ENCODE measurements at regions not wholly inside any gene's neighbourhood (a gene's known extent, or its start where the extent isn't known, plus 50 kb on each side); places are given as distances from the start of the nearest gene placed in this dataset.
"Not testable (repeated sequence)": the region's sequence is repeated elsewhere in the genome, so short reads cannot be mapped to it uniquely, and the experiment has no call there.

- no peak overlapping the region for H3K9ac ChIP-seq (ENCODE audit: low read depth, low read length)
- H3K4me1 ChIP-seq (ENCODE audit: control insufficient read depth, insufficient read depth, low read length) = no peaks in the 10 kb centered on the region
- no peak overlapping the region for H3K4me3 ChIP-seq (ENCODE audit: low read depth, low read length)
- H3K9me3 ChIP-seq (ENCODE audit: control insufficient read depth, insufficient read depth, low read length) = no peaks in the 10 kb centered on the region
- no peaks in the 10 kb centered on the region for H3K36me3 ChIP-seq (ENCODE audit: control insufficient read depth, insufficient read depth, low read length)
- H3K27me3 ChIP-seq (ENCODE audit: control insufficient read depth, insufficient read depth, low read length) = no peaks in the 10 kb centered on the region
Observed at GRCh38 chr3:15905041-15905440, 107.3 kb upstream of the ANKRD28 start.

- not testable (repeated sequence) for H3K4me3 ChIP-seq (ENCODE audit: low read depth, low read length); H3K9me3 ChIP-seq (ENCODE audit: control insufficient read depth, insufficient read depth, low read length); H3K27me3 ChIP-seq (ENCODE audit: control insufficient read depth, insufficient read depth, low read length); H3K4me1 ChIP-seq (ENCODE audit: control insufficient read depth, insufficient read depth, low read length); H3K36me3 ChIP-seq (ENCODE audit: control insufficient read depth, insufficient read depth, low read length); H3K9ac ChIP-seq (ENCODE audit: low read depth, low read length)
Observed at GRCh38 chr3:15907403-15907802, 109.6 kb upstream of the ANKRD28 start.

- Histone ChIP-seq H3K36me3 (ENCODE audit: control insufficient read depth, insufficient read depth, low read length) (no peaks in the 10 kb centered on the region), H3K9me3 (ENCODE audit: control insufficient read depth, insufficient read depth, low read length) (no peaks in the 10 kb centered on the region), H3K4me1 (ENCODE audit: control insufficient read depth, insufficient read depth, low read length) (no peaks in the 10 kb centered on the region), H3K27me3 (ENCODE audit: control insufficient read depth, insufficient read depth, low read length) (no peaks in the 10 kb centered on the region), H3K9ac (ENCODE audit: low read depth, low read length) (no peak overlapping the region), H3K4me3 (ENCODE audit: low read depth, low read length) (no peak overlapping the region)
Observed at GRCh38 chr3:15918988-15919387, 121.2 kb upstream of the ANKRD28 start.

GRCh38 chr3:15919971-15920370 lies 122.2 kb upstream of the ANKRD28 start:
- H3K9me3 ChIP-seq (ENCODE audit: control insufficient read depth, insufficient read depth, low read length) = no peaks in the 10 kb centered on the region
- H3K4me3 ChIP-seq (ENCODE audit: low read depth, low read length) = no peak overlapping the region
- H3K9ac ChIP-seq (ENCODE audit: low read depth, low read length) = no peak overlapping the region
- no peaks in the 10 kb centered on the region for H3K27me3 ChIP-seq (ENCODE audit: control insufficient read depth, insufficient read depth, low read length)
- no peaks in the 10 kb centered on the region for H3K36me3 ChIP-seq (ENCODE audit: control insufficient read depth, insufficient read depth, low read length)
- no peaks in the 10 kb centered on the region for H3K4me1 ChIP-seq (ENCODE audit: control insufficient read depth, insufficient read depth, low read length)

GRCh38 chr3:15923640-15924405 lies 126.0 kb upstream of the ANKRD28 start:
- H3K9me3 ChIP-seq (ENCODE audit: control insufficient read depth, insufficient read depth, low read length) = no peaks in the 10 kb centered on the region

GRCh38 chr3:15924914-15925313 lies 127.1 kb upstream of the ANKRD28 start:
- Histone ChIP-seq H3K36me3 (ENCODE audit: control insufficient read depth, insufficient read depth, low read length) (no peaks in the 10 kb centered on the region), H3K27me3 (ENCODE audit: control insufficient read depth, insufficient read depth, low read length) (no peaks in the 10 kb centered on the region), H3K4me1 (ENCODE audit: control insufficient read depth, insufficient read depth, low read length) (no peaks in the 10 kb centered on the region), H3K9ac (ENCODE audit: low read depth, low read length) (no peak overlapping the region), H3K9me3 (ENCODE audit: control insufficient read depth, insufficient read depth, low read length) (no peaks in the 10 kb centered on the region), H3K4me3 (ENCODE audit: low read depth, low read length) (no peak overlapping the region)

More at GRCh38 chr3:15923640-15924405, 126.0 kb upstream of the ANKRD28 start:
- Histone ChIP-seq H3K36me3 (ENCODE audit: control insufficient read depth, insufficient read depth, low read length) (no peaks in the 10 kb centered on the region), H3K4me1 (ENCODE audit: control insufficient read depth, insufficient read depth, low read length) (no peaks in the 10 kb centered on the region), H3K27me3 (ENCODE audit: control insufficient read depth, insufficient read depth, low read length) (no peaks in the 10 kb centered on the region), H3K4me3 (ENCODE audit: low read depth, low read length) (no peak overlapping the region), H3K9ac (ENCODE audit: low read depth, low read length) (no peak overlapping the region)

GRCh38 chr3:15926871-15927270 lies 129.1 kb upstream of the ANKRD28 start:
- H3K4me3 ChIP-seq (ENCODE audit: low read depth, low read length) = no peak overlapping the region
- no peaks in the 10 kb centered on the region for H3K9me3 ChIP-seq (ENCODE audit: control insufficient read depth, insufficient read depth, low read length)
- H3K9ac ChIP-seq (ENCODE audit: low read depth, low read length) = no peak overlapping the region
- H3K36me3 ChIP-seq (ENCODE audit: control insufficient read depth, insufficient read depth, low read length) = no peaks in the 10 kb centered on the region
- no peaks in the 10 kb centered on the region for H3K27me3 ChIP-seq (ENCODE audit: control insufficient read depth, insufficient read depth, low read length)
- H3K4me1 ChIP-seq (ENCODE audit: control insufficient read depth, insufficient read depth, low read length) = no peaks in the 10 kb centered on the region

- H3K9me3 ChIP-seq (ENCODE audit: control insufficient read depth, insufficient read depth, low read length) = no peaks in the 10 kb centered on the region
- H3K27me3 ChIP-seq (ENCODE audit: control insufficient read depth, insufficient read depth, low read length) = no peaks in the 10 kb centered on the region
- no peak overlapping the region for H3K9ac ChIP-seq (ENCODE audit: low read depth, low read length)
- H3K4me1 ChIP-seq (ENCODE audit: control insufficient read depth, insufficient read depth, low read length) = no peaks in the 10 kb centered on the region
- H3K36me3 ChIP-seq (ENCODE audit: control insufficient read depth, insufficient read depth, low read length) = no peaks in the 10 kb centered on the region
- no peak overlapping the region for H3K4me3 ChIP-seq (ENCODE audit: low read depth, low read length)
Observed at GRCh38 chr3:15927969-15928368, 130.2 kb upstream of the ANKRD28 start.

- Histone ChIP-seq H3K4me3 (ENCODE audit: low read depth, low read length) (no peak overlapping the region), H3K27me3 (ENCODE audit: control insufficient read depth, insufficient read depth, low read length) (no peaks in the 10 kb centered on the region), H3K9me3 (ENCODE audit: control insufficient read depth, insufficient read depth, low read length) (no peaks in the 10 kb centered on the region)
Observed at GRCh38 chr3:15929944-15930571, 132.3 kb upstream of the ANKRD28 start.

GRCh38 chr3:15932348-15933300 lies 134.8 kb upstream of the ANKRD28 start:
- no peaks in the 10 kb centered on the region for H3K36me3 ChIP-seq (ENCODE audit: control insufficient read depth, insufficient read depth, low read length)
- H3K9ac ChIP-seq (ENCODE audit: low read depth, low read length) = no peak overlapping the region
- H3K27me3 ChIP-seq (ENCODE audit: control insufficient read depth, insufficient read depth, low read length) = no peaks in the 10 kb centered on the region
- no peaks in the 10 kb centered on the region for H3K4me1 ChIP-seq (ENCODE audit: control insufficient read depth, insufficient read depth, low read length)
- H3K9me3 ChIP-seq (ENCODE audit: control insufficient read depth, insufficient read depth, low read length) = no peaks in the 10 kb centered on the region
- no peak overlapping the region for H3K4me3 ChIP-seq (ENCODE audit: low read depth, low read length)

More at GRCh38 chr3:15929944-15930571, 132.3 kb upstream of the ANKRD28 start:
- Histone ChIP-seq H3K4me1 (ENCODE audit: control insufficient read depth, insufficient read depth, low read length) (no peaks in the 10 kb centered on the region), H3K9ac (ENCODE audit: low read depth, low read length) (no peak overlapping the region), H3K36me3 (ENCODE audit: control insufficient read depth, insufficient read depth, low read length) (no peaks in the 10 kb centered on the region)

GRCh38 chr3:15933439-15934139 lies 135.8 kb upstream of the ANKRD28 start:
- Histone ChIP-seq H3K4me1 (ENCODE audit: control insufficient read depth, insufficient read depth, low read length) (no peaks in the 10 kb centered on the region), H3K9me3 (ENCODE audit: control insufficient read depth, insufficient read depth, low read length) (no peaks in the 10 kb centered on the region), H3K36me3 (ENCODE audit: control insufficient read depth, insufficient read depth, low read length) (no peaks in the 10 kb centered on the region), H3K9ac (ENCODE audit: low read depth, low read length) (no peak overlapping the region), H3K4me3 (ENCODE audit: low read depth, low read length) (no peak overlapping the region), H3K27me3 (ENCODE audit: control insufficient read depth, insufficient read depth, low read length) (no peaks in the 10 kb centered on the region)
